ENCODE measurements at regions not wholly inside any gene's neighbourhood (a gene's known extent, or its start where the extent isn't known, plus 50 kb on each side); places are given as distances from the start of the nearest gene placed in this dataset.

- no peak overlapping the region for H3K4me3 ChIP-seq (ENCODE audit: insufficient read depth, low read length)
- H3K9me3 ChIP-seq (ENCODE audit: low read depth, low read length): no peaks in the 10 kb centered on the region
- H3K27me3 ChIP-seq (ENCODE audit: insufficient read depth, low read length): no peaks in the 10 kb centered on the region
- TF ChIP-seq CTCF (IDR thresholded peaks at IDR 0.05; ENCODE audit: extremely low read depth, low read depth, low read length): no peak
- H4K20me1 ChIP-seq (ENCODE audit: insufficient read depth, low read length): no peaks in the 10 kb centered on the region
- no peak overlapping the region for H3K4me2 ChIP-seq (ENCODE audit: insufficient read depth, low read length)
- H3K79me2 ChIP-seq (ENCODE audit: insufficient read depth, low read length): no peaks in the 10 kb centered on the region
- H3K36me3 ChIP-seq (ENCODE audit: insufficient read depth, low read length): no peaks in the 10 kb centered on the region
- H2AFZ ChIP-seq (ENCODE audit: low read length): no peak overlapping the region
- H3K4me1 ChIP-seq (ENCODE audit: insufficient read depth, low read length): no peaks in the 10 kb centered on the region
- H3K27ac ChIP-seq (ENCODE audit: low read depth, low read length): no peak overlapping the region
- no peak for DNase-seq (ENCODE audit: insufficient read length, low spot score, missing footprints)
Observed at GRCh38 chr2:177324797-177325196, 60.3 kb upstream of the NFE2L2 start.

- H3K4me2 ChIP-seq (ENCODE audit: insufficient read depth, low read length): no peak overlapping the region
- no peak for TF ChIP-seq CTCF (IDR thresholded peaks at IDR 0.05; ENCODE audit: extremely low read depth, low read depth, low read length)
- H3K4me3 ChIP-seq (ENCODE audit: insufficient read depth, low read length): no peak overlapping the region
- H3K79me2 ChIP-seq (ENCODE audit: insufficient read depth, low read length): no peaks in the 10 kb centered on the region
- H3K36me3 ChIP-seq (ENCODE audit: insufficient read depth, low read length): no peaks in the 10 kb centered on the region
- H3K27ac ChIP-seq (ENCODE audit: low read depth, low read length): no peak overlapping the region
- H3K27me3 ChIP-seq (ENCODE audit: insufficient read depth, low read length): no peaks in the 10 kb centered on the region
- DNase-seq (ENCODE audit: insufficient read length, low spot score, missing footprints): no peak
- no peak overlapping the region for H2AFZ ChIP-seq (ENCODE audit: low read length)
- H3K4me1 ChIP-seq (ENCODE audit: insufficient read depth, low read length): no peaks in the 10 kb centered on the region
- H4K20me1 ChIP-seq (ENCODE audit: insufficient read depth, low read length): no peaks in the 10 kb centered on the region
- no peaks in the 10 kb centered on the region for H3K9me3 ChIP-seq (ENCODE audit: low read depth, low read length)
Observed at GRCh38 chr2:177325554-177325953, 61.0 kb upstream of the NFE2L2 start.

GRCh38 chr2:177326005-177326404 is 61.5 kb upstream of the NFE2L2 start:
- Histone ChIP-seq H3K36me3 (ENCODE audit: insufficient read depth, low read length) (no peaks in the 10 kb centered on the region), H3K4me2 (ENCODE audit: insufficient read depth, low read length) (no peak overlapping the region), H3K4me1 (ENCODE audit: insufficient read depth, low read length) (no peaks in the 10 kb centered on the region), H3K79me2 (ENCODE audit: insufficient read depth, low read length) (no peaks in the 10 kb centered on the region), H3K27ac (ENCODE audit: low read depth, low read length) (no peak overlapping the region), H3K27me3 (ENCODE audit: insufficient read depth, low read length) (no peaks in the 10 kb centered on the region), H2AFZ (ENCODE audit: low read length) (no peak overlapping the region), H4K20me1 (ENCODE audit: insufficient read depth, low read length) (no peaks in the 10 kb centered on the region), H3K4me3 (ENCODE audit: insufficient read depth, low read length) (no peak overlapping the region), H3K9me3 (ENCODE audit: low read depth, low read length) (no peaks in the 10 kb centered on the region)
- DNase-seq (ENCODE audit: insufficient read length, low spot score, missing footprints): no peak
- no peak for TF ChIP-seq CTCF (IDR thresholded peaks at IDR 0.05; ENCODE audit: extremely low read depth, low read depth, low read length)

- Histone ChIP-seq H4K20me1 (ENCODE audit: insufficient read depth, low read length) (no peaks in the 10 kb centered on the region), H3K4me3 (ENCODE audit: insufficient read depth, low read length) (no peak overlapping the region)
- TF ChIP-seq CTCF (IDR thresholded peaks at IDR 0.05; ENCODE audit: extremely low read depth, low read depth, low read length): no peak
Observed at GRCh38 chr2:177326591-177326990, 62.1 kb upstream of the NFE2L2 start.

More at GRCh38 chr2:177326591-177326990, 62.1 kb upstream of the NFE2L2 start:
- Histone ChIP-seq H2AFZ (ENCODE audit: low read length) (no peak overlapping the region), H3K79me2 (ENCODE audit: insufficient read depth, low read length) (no peaks in the 10 kb centered on the region), H3K4me1 (ENCODE audit: insufficient read depth, low read length) (no peaks in the 10 kb centered on the region), H3K4me2 (ENCODE audit: insufficient read depth, low read length) (no peak overlapping the region), H3K9me3 (ENCODE audit: low read depth, low read length) (no peaks in the 10 kb centered on the region), H3K36me3 (ENCODE audit: insufficient read depth, low read length) (no peaks in the 10 kb centered on the region), H3K27me3 (ENCODE audit: insufficient read depth, low read length) (no peaks in the 10 kb centered on the region), H3K27ac (ENCODE audit: low read depth, low read length) (no peak overlapping the region)
- DNase-seq (ENCODE audit: insufficient read length, low spot score, missing footprints): no peak
